IPS-20b (cell line): ENCODE measurements at regions not wholly inside any gene's neighbourhood (a gene's known extent, or its start where the extent isn't known, plus 50 kb on each side); places are given as distances from the start of the nearest gene placed in this dataset.
"Not testable (repeated sequence)": the region's sequence is repeated elsewhere in the genome, so short reads cannot be mapped to it uniquely, and the experiment has no call there.

Source experiments
- H3K27ac ChIP-seq: one replicate; pipeline ENCODE4 v1.5.1; 2013; ENCODE audit warnings: low read length
- H3K27me3 ChIP-seq: 2 replicates; pipeline ENCODE4 v1.6.1; 2013; ENCODE audit warnings: mild to moderate bottlenecking, low read length, inconsistent platforms; ENCODE audit not compliant: insufficient read depth
- H3K36me3 ChIP-seq: 2 replicates; pipeline ENCODE4 v1.6.1; 2013; ENCODE audit warnings: low read depth, mild to moderate bottlenecking, inconsistent platforms, low read length, moderate library complexity; ENCODE audit not compliant: insufficient read depth
- H3K4me1 ChIP-seq: 2 replicates; pipeline ENCODE4 v1.6.1; 2013; ENCODE audit warnings: mild to moderate bottlenecking, control low read depth, inconsistent platforms, low read length, moderate library complexity; ENCODE audit not compliant: insufficient read depth
- H3K4me3 ChIP-seq: 2 replicates; pipeline ENCODE4 v1.5.1; 2013; ENCODE audit warnings: mild to moderate bottlenecking, low read length, inconsistent platforms
- H3K9ac ChIP-seq: 2 replicates; pipeline ENCODE4 v1.6.1; 2013; ENCODE audit warnings: low read depth, mild to moderate bottlenecking, inconsistent platforms, low read length, moderate library complexity
- H3K9me3 ChIP-seq: 2 replicates; pipeline ENCODE4 v1.6.1; 2013; ENCODE audit warnings: mild to moderate bottlenecking, low read depth, low read length, inconsistent platforms; ENCODE audit not compliant: insufficient read depth

DNA sequence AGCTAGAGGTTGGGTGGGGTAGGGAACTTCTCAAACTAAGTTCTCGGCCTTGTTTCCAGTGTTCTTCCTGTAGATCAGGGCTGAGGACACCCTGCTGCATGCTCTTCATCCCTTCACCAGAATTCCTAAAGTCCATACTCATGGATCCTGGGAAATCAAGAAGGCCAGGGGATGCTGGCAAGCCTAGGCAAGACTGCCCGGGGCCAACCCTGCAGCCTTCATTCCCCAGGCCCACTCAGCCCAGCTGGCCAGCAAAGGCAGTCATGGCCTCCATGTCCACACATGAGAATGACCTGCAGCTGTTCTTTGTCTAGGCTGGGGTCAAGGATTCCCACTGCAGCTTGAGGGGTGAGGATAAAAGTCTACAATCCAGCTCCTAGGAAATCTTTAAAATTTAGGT, 109.3 kb upstream of the ETV6 start:
- no peak overlapping the region for H3K4me3 ChIP-seq
- H3K4me1 ChIP-seq, result no peaks in the 10 kb centered on the region
- H3K27ac ChIP-seq, result no peak overlapping the region
- H3K27me3 ChIP-seq, result no peaks in the 10 kb centered on the region
- H3K36me3 ChIP-seq, result no peaks in the 10 kb centered on the region
- no peaks in the 10 kb centered on the region for H3K9me3 ChIP-seq
- no peak overlapping the region for H3K9ac ChIP-seq

DNA sequence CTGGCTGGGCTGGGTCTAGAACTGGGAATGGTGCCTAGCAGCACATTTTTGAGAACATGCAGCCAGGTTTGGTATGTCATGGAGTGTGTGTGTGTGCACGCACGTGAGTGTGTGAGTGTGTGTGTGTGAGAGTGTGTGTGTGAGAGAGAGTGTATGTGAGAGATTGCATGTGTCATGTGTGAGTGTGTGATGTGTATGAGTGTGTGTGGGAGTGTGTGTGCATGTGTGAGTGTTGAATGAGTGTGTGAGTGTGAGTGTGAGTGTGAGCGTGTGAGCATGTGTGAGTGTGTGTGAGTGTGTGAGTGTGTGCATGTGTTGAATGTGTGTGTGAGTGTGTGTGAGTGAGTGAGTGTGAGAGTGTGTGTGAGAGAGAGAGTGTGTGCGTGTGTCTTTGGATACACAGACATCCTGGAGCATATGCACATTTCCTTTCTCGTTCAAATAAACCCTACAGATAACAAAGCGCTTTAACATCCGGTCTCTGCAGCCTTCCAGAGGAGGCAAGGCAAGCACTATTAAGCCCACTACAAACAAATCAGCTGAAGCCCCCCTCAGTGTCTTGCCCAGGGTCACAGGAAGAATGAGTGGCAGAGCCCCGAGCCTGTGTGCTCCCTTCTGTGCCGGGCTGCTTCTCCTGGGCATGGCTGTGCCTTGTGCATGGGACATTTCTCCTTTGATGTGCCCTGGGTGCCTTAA, 108.7 kb upstream of the ETV6 start:
- no peak overlapping the region for H3K9ac ChIP-seq
- no peaks in the 10 kb centered on the region for H3K27me3 ChIP-seq
- H3K4me3 ChIP-seq, result no peak overlapping the region
- no peaks in the 10 kb centered on the region for H3K4me1 ChIP-seq
- no peaks in the 10 kb centered on the region for H3K36me3 ChIP-seq
- no peak overlapping the region for H3K27ac ChIP-seq
- H3K9me3 ChIP-seq, result no peaks in the 10 kb centered on the region

DNA sequence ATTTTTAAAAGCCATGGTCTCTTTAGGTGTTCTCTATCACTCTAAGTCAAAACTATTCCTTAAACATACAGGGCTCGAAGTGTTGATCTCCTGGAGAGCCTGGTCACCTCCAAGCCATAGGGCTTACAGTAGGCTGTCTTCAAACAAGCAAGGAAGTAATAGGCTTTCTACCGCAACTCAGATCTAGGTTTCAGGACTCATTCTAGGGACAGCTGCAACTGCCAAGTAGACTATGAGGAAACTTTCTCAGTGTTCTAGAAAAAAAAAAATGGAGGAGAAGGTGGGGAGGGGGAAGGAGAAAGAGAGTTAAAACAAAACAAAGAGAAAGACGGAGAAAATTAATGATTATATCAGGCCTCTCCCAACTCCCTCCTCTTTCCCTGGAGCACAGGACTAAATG, 106.9 kb upstream of the ETV6 start:
- Histone ChIP-seq H3K4me1 (no peaks in the 10 kb centered on the region), H3K36me3 (no peaks in the 10 kb centered on the region), H3K27me3 (no peaks in the 10 kb centered on the region), H3K4me3 (no peak overlapping the region), H3K9ac (no peak overlapping the region), H3K27ac (no peak overlapping the region), H3K9me3 (no peaks in the 10 kb centered on the region)

DNA sequence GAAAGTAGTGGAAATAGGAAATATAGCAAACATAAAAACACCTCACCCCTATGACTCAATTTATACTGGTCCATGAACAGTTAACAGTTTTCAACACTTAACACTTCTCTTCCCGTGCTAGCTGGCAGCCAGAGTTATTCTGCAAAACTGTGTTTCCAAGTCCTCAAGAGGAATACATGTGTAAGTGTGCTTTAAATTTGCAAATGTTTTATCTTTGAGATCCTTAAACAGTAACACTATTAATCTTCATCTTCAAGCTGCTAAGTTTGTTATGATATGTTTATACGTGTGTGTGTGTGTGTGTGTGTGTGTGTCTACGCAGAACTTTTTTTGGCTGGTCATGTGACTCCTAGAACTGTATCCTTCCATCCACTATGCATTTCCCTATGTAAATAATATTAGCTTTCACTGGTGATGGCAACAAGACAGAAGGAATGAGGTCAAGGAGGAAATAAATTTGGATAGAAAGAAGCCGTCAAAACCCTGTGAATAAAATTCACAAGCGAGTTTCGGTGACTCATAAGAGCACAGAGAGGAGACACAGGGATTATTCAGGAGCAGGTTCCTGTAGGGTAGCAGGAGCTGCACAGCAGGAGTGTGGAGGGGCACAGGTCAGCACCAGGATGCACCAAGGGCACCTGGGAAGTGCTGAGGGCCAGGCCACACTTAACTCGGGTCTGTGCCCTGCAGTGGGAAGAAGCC, 105.9 kb upstream of the ETV6 start:
- Histone ChIP-seq H3K9me3 (no peaks in the 10 kb centered on the region), H3K36me3 (no peaks in the 10 kb centered on the region), H3K9ac (no peak overlapping the region), H3K27me3 (no peaks in the 10 kb centered on the region), H3K27ac (no peak overlapping the region), H3K4me3 (no peak overlapping the region), H3K4me1 (no peaks in the 10 kb centered on the region)

DNA sequence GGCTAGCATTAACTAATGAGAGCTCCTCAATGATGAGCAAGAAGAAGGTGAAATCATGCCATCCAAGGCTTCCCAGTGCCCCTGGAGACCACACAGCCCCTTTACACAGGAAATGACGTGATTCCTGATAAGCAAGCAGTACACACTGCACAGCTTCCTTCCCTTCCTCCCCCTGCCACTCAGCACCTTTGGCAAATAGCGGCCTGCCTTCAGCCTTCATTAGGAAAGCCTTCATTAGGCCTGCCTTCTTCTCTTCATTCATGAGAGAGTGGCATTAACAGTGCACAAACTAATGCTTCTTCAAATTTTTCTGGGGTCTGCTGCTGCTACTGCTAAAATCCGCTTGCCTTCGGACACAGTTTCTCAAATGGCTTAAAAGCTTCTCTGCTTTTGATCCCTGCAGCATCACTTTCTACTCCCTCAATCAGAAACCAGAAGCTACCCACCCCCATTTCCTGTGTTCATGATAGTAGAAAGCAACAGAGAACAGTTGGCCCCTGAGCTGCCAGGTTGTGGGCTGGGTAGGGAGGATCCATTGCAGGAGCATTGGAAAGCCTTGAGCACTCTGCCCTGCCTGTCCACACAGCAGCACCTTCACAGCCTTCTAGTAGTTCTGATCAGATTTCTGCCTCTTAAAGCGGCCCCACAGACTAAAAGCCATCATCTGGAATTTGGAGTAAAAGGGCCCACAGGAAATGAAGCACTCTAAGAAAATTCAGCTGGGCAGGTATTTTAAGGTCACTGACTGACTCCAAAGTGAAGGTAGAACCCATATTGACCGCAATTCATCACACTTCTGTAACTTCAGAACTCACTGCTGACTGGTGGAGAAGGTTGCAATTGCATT, 103.8 kb upstream of the ETV6 start:
- H3K9ac ChIP-seq, result no peak overlapping the region
- no peaks in the 10 kb centered on the region for H3K36me3 ChIP-seq
- no peak overlapping the region for H3K4me3 ChIP-seq
- no peaks in the 10 kb centered on the region for H3K9me3 ChIP-seq
- H3K4me1 ChIP-seq, result no peaks in the 10 kb centered on the region
- no peak overlapping the region for H3K27ac ChIP-seq
- no peaks in the 10 kb centered on the region for H3K27me3 ChIP-seq

DNA sequence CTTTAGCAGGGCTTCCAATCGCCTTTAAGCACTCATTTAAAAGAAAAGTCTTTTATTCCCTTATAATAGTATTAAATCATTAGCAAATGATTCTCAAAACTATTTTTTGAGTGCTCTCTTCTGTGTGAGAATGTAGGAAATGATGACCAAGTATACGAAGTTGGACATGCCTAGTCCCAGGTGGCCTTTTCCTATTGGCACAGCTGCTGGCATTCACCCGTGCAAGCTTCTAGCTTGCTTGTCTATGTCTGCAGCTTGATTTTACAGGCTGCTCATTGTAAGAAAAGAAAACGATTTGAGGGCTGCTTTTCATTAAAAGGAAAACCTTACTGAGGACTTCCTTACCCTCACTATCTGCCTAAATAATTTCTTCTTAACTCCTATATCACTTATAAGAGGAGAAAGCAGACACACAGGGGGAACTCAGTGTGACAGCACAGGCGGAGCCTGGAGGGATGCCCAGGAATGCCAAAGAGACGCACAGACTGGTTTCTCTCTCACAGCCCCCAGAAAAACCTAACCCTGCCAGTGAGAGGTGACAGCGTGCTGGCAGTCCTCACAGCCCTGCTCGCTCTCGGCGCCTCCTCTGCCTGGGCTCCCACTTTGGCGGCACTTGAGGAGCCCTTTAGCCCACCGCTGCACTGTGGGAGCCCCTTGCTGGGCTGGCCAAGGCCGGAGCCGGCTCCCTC, 102.7 kb upstream of the ETV6 start:
- H3K4me3 ChIP-seq, H3K9me3 ChIP-seq, H3K4me1 ChIP-seq, H3K27me3 ChIP-seq, H3K36me3 ChIP-seq, H3K9ac ChIP-seq, H3K27ac ChIP-seq: not testable (repeated sequence)

DNA sequence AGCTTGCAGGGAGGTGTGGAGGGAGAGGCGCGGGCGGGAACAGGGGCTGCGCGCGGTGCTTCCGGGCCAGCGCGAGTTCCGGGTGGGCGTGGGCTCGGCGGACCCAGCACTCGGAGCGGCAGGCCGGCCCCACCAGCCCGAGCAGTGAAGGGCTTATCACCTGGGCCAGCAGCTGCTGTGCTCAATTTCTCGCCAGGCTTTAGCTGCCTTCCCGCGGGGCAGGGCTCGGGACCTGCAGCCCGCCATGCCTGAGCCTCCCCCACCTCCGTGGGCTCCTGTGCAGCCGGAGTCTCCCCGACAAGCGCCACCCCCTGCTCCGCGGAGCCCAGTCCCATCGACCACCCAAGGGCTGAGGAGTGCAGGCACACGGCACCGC, 102.2 kb upstream of the ETV6 start:
- not testable (repeated sequence) for H3K27me3 ChIP-seq, H3K4me3 ChIP-seq, H3K36me3 ChIP-seq, H3K9ac ChIP-seq, H3K4me1 ChIP-seq, H3K27ac ChIP-seq, H3K9me3 ChIP-seq

DNA sequence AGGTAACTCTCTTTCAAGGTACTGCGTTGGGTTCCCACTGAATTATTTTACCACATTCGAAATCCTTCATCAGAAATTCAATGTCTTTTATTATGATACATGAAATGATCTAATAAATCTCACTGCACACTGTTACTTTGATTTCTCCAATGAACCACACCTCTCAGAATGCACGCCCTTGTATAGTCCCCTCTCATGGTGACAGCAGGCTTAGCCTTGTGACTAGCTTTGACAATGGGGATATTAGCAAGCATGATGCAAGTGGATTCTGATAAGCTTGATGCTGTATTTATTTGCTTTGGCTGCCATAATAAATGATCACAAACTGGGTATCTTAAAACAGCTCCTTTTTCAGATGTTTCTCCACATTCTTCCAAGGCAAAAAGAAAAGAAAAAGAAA, 100.4 kb upstream of the ETV6 start:
- Histone ChIP-seq H3K36me3 (no peaks in the 10 kb centered on the region), H3K9me3 (no peaks in the 10 kb centered on the region), H3K4me1 (peaks cover 1% of the 10 kb centered on the region; the same call in 1 of the 2 replicates), H3K27ac (no peak overlapping the region), H3K27me3 (no peaks in the 10 kb centered on the region), H3K9ac (no peak overlapping the region), H3K4me3 (no peak overlapping the region)

DNA sequence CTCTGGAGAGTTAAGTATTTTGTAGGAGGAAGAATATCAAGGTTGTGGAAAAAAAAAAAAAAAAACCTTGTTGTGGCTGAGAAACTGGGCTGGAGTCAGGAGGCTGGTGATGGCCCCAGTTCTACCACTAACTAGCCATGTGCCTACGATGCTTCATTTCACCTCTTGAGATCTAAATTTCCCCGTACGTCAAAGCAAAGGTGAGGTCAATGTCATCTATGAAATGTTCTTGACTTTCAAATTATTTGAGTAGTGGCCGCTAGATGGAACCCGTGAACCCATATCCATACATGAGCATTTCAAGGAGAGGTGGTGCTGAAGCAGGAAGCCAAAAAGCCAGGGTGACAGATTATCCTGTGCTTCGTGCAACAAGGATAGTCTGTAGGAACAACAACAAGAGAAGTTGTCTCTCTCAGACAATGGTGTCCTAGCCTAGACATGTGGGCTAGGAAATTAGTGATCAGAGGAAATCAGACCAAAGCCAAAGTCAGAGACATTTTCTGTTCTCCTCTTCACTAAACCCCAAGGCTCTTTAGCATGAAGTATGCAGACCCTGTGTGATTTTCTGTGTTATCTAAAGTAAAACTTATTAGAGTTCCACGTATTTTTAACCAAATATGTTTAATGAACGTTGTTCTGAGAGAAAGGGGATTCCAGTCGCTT, 95.5 kb upstream of the ETV6 start:
- no peaks in the 10 kb centered on the region for H3K9me3 ChIP-seq
- H3K4me1 ChIP-seq, result peaks cover 6% of the 10 kb centered on the region; the same call in 1 of the 2 replicates
- H3K36me3 ChIP-seq, result no peaks in the 10 kb centered on the region
- H3K9ac ChIP-seq, result no peak overlapping the region
- no peaks in the 10 kb centered on the region for H3K27me3 ChIP-seq
- H3K27ac ChIP-seq, result no peak overlapping the region
- H3K4me3 ChIP-seq, result no peak overlapping the region

DNA sequence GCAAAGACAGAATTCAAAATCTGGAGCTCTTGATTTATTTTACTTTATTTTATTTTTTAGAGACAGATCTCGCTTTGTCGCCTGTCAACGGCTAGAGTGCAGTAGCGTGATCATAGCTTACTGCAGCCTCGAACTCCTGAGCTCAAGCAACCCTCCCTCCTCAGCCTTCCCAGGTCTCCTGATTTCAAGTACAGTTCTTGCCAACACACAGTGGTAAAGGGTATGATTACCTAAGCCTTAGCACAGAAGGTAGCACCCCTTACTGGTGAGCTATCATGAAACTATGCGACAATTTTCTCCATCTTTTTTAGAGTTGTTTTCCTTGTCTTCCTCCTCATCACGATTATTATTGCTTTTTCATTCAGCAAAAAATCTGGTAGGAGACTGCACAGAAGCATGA, 94.3 kb upstream of the ETV6 start:
- H3K27me3 ChIP-seq, result no peaks in the 10 kb centered on the region
- no peaks in the 10 kb centered on the region for H3K9me3 ChIP-seq
- H3K36me3 ChIP-seq, result no peaks in the 10 kb centered on the region
- no peak overlapping the region for H3K27ac ChIP-seq
- H3K9ac ChIP-seq, result no peak overlapping the region
- H3K4me1 ChIP-seq, result peaks cover 6% of the 10 kb centered on the region; the same call in 1 of the 2 replicates
- no peak overlapping the region for H3K4me3 ChIP-seq
